ENCODE measurements at regions not wholly inside any gene's neighbourhood (a gene's known extent, or its start where the extent isn't known, plus 50 kb on each side); places are given as distances from the start of the nearest gene placed in this dataset.

DNA sequence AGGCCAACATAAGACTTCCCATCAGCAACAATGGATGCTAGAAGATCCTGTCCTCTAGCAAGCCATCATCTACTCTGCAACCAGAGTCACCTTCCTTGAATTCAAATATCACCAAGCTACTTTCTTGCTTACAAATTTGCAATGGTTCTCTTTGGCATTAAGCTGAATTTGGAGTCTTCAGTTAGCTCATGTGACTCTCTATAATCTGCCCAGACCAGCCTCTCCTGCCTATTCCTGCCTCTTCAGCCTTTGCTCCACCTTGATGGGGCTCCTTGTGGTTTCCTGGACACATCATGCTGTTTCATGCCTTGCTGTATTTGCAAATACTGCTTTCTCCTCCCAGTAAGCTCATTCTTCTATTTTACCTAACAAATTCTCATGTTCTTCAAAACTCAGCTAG, 82.3 kb downstream of the RASSF10 start (continued):
- TF ChIP-seq, protein P1, sequence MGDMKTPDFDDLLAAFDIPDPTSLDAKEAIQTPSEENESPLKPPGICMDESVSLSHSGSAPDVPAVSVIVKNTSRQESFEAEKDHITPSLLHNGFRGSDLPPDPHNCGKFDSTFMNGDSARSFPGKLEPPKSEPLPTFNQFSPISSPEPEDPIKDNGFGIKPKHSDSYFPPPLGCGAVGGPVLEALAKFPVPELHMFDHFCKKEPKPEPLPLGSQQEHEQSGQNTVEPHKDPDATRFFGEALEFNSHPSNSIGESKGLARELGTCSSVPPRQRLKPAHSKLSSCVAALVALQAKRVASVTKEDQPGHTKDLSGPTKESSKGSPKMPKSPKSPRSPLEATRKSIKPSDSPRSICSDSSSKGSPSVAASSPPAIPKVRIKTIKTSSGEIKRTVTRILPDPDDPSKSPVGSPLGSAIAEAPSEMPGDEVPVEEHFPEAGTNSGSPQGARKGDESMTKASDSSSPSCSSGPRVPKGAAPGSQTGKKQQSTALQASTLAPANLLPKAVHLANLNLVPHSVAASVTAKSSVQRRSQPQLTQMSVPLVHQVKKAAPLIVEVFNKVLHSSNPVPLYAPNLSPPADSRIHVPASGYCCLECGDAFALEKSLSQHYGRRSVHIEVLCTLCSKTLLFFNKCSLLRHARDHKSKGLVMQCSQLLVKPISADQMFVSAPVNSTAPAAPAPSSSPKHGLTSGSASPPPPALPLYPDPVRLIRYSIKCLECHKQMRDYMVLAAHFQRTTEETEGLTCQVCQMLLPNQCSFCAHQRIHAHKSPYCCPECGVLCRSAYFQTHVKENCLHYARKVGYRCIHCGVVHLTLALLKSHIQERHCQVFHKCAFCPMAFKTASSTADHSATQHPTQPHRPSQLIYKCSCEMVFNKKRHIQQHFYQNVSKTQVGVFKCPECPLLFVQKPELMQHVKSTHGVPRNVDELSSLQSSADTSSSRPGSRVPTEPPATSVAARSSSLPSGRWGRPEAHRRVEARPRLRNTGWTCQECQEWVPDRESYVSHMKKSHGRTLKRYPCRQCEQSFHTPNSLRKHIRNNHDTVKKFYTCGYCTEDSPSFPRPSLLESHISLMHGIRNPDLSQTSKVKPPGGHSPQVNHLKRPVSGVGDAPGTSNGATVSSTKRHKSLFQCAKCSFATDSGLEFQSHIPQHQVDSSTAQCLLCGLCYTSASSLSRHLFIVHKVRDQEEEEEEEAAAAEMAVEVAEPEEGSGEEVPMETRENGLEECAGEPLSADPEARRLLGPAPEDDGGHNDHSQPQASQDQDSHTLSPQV (IDR thresholded peaks at IDR 0.05), result peak; percentile 45; the same call in 1 of the 2 replicates
- TF ChIP-seq BHLHE40 (IDR thresholded peaks at IDR 0.05; ENCODE audit: low read length), result peak; percentile 9; the same call in 1 of the 2 replicates
- TF ChIP-seq ZNF232 (CRISPR knock-in tag; IDR thresholded peaks at IDR 0.05), result no peak
- TF ChIP-seq GABPA (tag; conservative IDR thresholded peaks at IDR 0.05; ENCODE audit: low read depth), result no peak
- TF ChIP-seq NFXL1 (CRISPR knock-in tag; IDR thresholded peaks at IDR 0.05), result no peak
- no peak for TF ChIP-seq FOXA1 (IDR thresholded peaks at IDR 0.05; ENCODE audit: borderline replicate concordance)
- TF ChIP-seq TRIM28 (IDR thresholded peaks at IDR 0.05), result peak; percentile 54; the same call in 1 of the 2 replicates
- TF ChIP-seq FOXA3 (CRISPR knock-in tag; conservative IDR thresholded peaks at IDR 0.05 in 1 of 2, IDR thresholded peaks at IDR 0.05 in 1 of 2), result no peak
- no peak for TF ChIP-seq CBX5 (IDR thresholded peaks at IDR 0.05; ENCODE audit: borderline replicate concordance, low read depth)
- TF ChIP-seq NELFE (IDR thresholded peaks at IDR 0.05; ENCODE audit: insufficient read depth, insufficient read length), result no peak
- no peak for TF ChIP-seq BCOR (IDR thresholded peaks at IDR 0.05)
- TF ChIP-seq MECOM (CRISPR knock-in tag; IDR thresholded peaks at IDR 0.05), result no peak
- TF ChIP-seq DIDO1 (tag; IDR thresholded peaks at IDR 0.05; ENCODE audit: low read depth), result no peak
- TF ChIP-seq ETV1 (tag; conservative IDR thresholded peaks at IDR 0.05; ENCODE audit: low read depth), result no peak
- TF ChIP-seq, protein P2, sequence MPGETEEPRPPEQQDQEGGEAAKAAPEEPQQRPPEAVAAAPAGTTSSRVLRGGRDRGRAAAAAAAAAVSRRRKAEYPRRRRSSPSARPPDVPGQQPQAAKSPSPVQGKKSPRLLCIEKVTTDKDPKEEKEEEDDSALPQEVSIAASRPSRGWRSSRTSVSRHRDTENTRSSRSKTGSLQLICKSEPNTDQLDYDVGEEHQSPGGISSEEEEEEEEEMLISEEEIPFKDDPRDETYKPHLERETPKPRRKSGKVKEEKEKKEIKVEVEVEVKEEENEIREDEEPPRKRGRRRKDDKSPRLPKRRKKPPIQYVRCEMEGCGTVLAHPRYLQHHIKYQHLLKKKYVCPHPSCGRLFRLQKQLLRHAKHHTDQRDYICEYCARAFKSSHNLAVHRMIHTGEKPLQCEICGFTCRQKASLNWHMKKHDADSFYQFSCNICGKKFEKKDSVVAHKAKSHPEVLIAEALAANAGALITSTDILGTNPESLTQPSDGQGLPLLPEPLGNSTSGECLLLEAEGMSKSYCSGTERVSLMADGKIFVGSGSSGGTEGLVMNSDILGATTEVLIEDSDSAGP (CRISPR knock-in tag; IDR thresholded peaks at IDR 0.05), result no peak
- TF ChIP-seq NRF1 (conservative IDR thresholded peaks at IDR 0.05 in 1 of 2, IDR thresholded peaks at IDR 0.05 in 1 of 2), result no peak
- TF ChIP-seq FOXM1 (IDR thresholded peaks at IDR 0.05; ENCODE audit: low read depth), result no peak
- TF ChIP-seq FOXM1 (CRISPR knock-in tag; IDR thresholded peaks at IDR 0.05; ENCODE audit: low read depth), result no peak
- TF ChIP-seq ZNF740 (CRISPR knock-in tag; IDR thresholded peaks at IDR 0.05), result no peak
- no peak for TF ChIP-seq ZNF740 (tag; IDR thresholded peaks at IDR 0.05)
- no peak for TF ChIP-seq TSC22D4 (tag; IDR thresholded peaks at IDR 0.05)
- no peak for TF ChIP-seq RBM39 (optimal IDR thresholded peaks at IDR 0.05; ENCODE audit: low read depth, low read length)
- no peak for TF ChIP-seq SAFB (IDR thresholded peaks at IDR 0.05; ENCODE audit: borderline replicate concordance, low read depth, low read length)
- no peak for TF ChIP-seq MAZ (CRISPR knock-in tag; conservative IDR thresholded peaks at IDR 0.05 in 1 of 2, IDR thresholded peaks at IDR 0.05 in 1 of 2)
- no peak for TF ChIP-seq TOE1 (IDR thresholded peaks at IDR 0.05; ENCODE audit: borderline replicate concordance)
- no peak for TF ChIP-seq TOE1 (CRISPR knock-in tag; IDR thresholded peaks at IDR 0.05; ENCODE audit: borderline replicate concordance, low read depth)
